ENCODE measurements at regions not wholly inside any gene's neighbourhood (a gene's known extent, or its start where the extent isn't known, plus 50 kb on each side); places are given as distances from the start of the nearest gene placed in this dataset.

GRCh38 chr17:77729587-77729986 is 228.9 kb upstream of the TNRC6C start:
- TF ChIP-seq, protein P1, sequence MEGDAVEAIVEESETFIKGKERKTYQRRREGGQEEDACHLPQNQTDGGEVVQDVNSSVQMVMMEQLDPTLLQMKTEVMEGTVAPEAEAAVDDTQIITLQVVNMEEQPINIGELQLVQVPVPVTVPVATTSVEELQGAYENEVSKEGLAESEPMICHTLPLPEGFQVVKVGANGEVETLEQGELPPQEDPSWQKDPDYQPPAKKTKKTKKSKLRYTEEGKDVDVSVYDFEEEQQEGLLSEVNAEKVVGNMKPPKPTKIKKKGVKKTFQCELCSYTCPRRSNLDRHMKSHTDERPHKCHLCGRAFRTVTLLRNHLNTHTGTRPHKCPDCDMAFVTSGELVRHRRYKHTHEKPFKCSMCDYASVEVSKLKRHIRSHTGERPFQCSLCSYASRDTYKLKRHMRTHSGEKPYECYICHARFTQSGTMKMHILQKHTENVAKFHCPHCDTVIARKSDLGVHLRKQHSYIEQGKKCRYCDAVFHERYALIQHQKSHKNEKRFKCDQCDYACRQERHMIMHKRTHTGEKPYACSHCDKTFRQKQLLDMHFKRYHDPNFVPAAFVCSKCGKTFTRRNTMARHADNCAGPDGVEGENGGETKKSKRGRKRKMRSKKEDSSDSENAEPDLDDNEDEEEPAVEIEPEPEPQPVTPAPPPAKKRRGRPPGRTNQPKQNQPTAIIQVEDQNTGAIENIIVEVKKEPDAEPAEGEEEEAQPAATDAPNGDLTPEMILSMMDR (conservative IDR thresholded peaks at IDR 0.05) = no peak
- TF ChIP-seq EZH2 (IDR thresholded peaks at IDR 0.05; ENCODE audit: low read depth) = no peak
